ENCODE measurements at regions not wholly inside any gene's neighbourhood (a gene's known extent, or its start where the extent isn't known, plus 50 kb on each side); places are given as distances from the start of the nearest gene placed in this dataset.

DNA sequence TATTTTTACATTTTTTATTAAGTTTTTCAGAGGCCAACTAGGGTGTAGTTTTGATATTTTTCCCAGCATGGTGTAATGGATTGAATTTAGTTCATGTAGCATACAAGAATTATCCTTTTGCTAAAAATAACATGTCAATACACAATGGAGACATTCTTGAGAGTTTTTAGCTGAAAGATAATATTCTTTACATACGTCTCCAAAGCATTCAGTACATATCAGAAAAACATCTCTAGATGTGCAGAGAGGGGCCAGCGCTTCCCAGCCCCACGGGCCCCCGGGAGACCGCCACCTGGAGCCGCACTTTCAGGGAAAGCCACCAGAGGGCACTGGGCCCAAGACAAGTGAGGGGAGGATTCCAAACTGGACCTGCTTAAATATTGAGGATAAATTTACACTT lies 499.4 kb downstream of the GALR1 start:
- no peak for FAIRE-seq
- TF ChIP-seq POLR2A (IDR thresholded peaks at IDR 0.05; ENCODE audit: low read depth, low read length) (no peak), TAF1 (IDR thresholded peaks at IDR 0.05; ENCODE audit: borderline replicate concordance, low read depth, low read length) (no peak), POLR2AphosphoS5 (IDR thresholded peaks at IDR 0.05; ENCODE audit: low read depth, low read length) (no peak)
- DNase-seq (ENCODE audit: insufficient read length): no peak

DNA sequence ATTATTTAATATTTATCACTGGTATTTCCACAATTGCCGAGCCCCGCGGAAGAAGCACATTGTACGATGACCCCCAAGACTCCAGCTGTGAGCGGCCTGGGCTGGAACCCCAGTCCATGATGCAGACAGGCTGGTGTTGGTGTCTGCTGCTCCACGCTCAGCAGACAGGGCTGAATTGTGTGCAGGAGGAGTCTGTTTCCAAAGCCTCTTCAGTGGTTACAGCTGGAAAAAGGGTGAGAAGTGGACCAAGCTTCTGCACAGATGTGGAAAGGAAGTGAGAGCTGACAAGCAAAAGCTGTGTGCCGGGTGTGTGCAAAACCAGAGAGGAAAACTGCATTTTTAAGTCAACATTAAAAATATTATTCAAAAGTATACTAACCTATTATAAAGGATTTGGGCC lies 500.4 kb downstream of the GALR1 start:
- TF ChIP-seq POLR2AphosphoS5 (IDR thresholded peaks at IDR 0.05; ENCODE audit: low read depth, low read length): no peak
- no peak for TF ChIP-seq TAF1 (IDR thresholded peaks at IDR 0.05; ENCODE audit: borderline replicate concordance, low read depth, low read length)
- TF ChIP-seq POLR2A (IDR thresholded peaks at IDR 0.05; ENCODE audit: low read depth, low read length): no peak
- DNase-seq (ENCODE audit: insufficient read length): no peak
- no peak for FAIRE-seq

DNA sequence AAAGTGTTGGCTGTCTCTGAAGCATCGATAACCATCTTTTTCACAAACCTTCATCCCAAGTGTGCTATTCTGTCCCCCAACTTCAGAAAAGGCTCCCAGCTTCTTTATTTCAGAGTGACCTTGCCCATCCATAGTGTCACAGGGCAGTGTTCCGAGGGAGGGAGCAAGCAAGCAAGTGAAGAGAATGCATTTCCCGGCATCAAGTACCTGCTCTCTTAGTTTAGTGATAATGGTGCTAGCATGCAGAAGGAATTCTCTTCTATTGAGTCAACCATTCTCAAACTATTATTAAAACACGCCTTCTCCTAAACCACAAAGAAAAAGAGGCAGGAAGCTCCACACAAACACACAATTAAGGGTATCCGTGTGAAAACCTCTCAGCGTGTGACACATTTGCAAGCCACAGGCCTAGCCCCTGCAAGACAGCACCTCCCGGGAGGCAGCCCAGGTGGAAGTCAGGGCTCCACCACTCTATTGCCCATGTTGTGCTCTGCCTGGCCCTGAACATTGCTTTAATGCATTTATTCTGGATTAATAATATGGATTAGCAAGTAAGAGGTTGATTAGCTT lies 504.9 kb downstream of the GALR1 start:
- FAIRE-seq: no peak
- DNase-seq (ENCODE audit: insufficient read length): no peak

DNA sequence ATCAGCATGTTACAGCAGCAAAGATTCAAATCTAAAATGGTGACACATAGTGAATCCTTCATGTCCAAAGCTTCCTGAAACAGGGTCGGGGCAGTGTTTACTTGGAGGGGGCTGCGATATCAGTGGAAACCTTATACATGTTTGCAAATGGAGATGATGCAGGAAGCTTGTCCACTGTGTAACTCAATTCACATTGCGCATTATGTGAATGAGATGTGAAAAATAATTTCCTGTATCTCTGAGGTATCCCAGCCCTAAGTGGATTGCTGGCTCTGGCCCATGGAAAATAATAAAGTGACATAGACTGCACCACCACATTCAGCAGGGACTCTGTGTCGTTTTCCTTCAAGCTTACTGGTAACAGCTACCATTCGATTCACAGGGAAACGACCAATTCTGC lies 505.5 kb downstream of the GALR1 start:
- FAIRE-seq (no peak), DNase-seq (ENCODE audit: insufficient read length) (no peak)
- TF ChIP-seq POLR2AphosphoS5 (IDR thresholded peaks at IDR 0.05; ENCODE audit: low read depth, low read length) (no peak), TAF1 (IDR thresholded peaks at IDR 0.05; ENCODE audit: borderline replicate concordance, low read depth, low read length) (no peak), POLR2A (IDR thresholded peaks at IDR 0.05; ENCODE audit: low read depth, low read length) (no peak)

More for the DNA sequence above, 504.9 kb downstream of the GALR1 start:
- no peak for TF ChIP-seq POLR2A (IDR thresholded peaks at IDR 0.05; ENCODE audit: low read depth, low read length)
- no peak for TF ChIP-seq TAF1 (IDR thresholded peaks at IDR 0.05; ENCODE audit: borderline replicate concordance, low read depth, low read length)
- no peak for TF ChIP-seq POLR2AphosphoS5 (IDR thresholded peaks at IDR 0.05; ENCODE audit: low read depth, low read length)

DNA sequence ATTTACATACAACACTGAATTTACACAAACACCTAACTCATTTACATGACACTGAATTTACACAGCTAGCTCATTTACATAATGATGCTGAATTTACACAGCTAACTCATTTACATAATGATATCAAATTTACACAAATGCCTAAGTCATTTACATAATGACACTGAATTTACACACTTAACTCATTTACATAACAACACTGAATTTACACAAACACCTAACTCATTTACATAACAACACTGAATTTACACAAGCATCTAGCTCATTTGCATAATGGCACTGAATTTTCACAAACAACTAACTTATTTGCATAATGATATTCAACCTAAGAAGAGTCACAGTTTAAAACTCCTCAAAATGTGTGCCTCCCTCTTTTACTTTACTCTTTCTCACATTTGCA lies 511.7 kb downstream of the GALR1 start:
- no peak for FAIRE-seq
- TF ChIP-seq POLR2AphosphoS5 (IDR thresholded peaks at IDR 0.05; ENCODE audit: low read depth, low read length): no peak
- no peak for TF ChIP-seq POLR2A (IDR thresholded peaks at IDR 0.05; ENCODE audit: low read depth, low read length)
- no peak for TF ChIP-seq TAF1 (IDR thresholded peaks at IDR 0.05; ENCODE audit: borderline replicate concordance, low read depth, low read length)

DNA sequence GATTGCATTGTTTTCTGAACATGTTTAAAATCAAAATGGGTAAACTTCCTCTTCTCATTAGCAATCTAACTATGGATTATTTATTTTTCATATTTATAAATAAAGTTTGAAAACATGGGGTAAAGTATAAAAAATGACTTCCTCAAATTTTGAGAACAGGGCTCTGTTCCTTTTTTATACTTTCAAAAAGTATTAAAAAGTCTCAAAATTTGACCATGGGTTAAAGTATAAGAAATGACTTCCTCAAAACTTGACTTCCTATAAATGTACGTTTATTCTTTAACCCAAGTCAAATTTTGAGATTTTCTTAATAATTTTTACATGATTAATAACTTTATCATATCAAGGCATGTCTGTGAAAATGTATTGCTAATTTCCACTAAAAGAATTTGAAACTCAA lies 512.4 kb downstream of the GALR1 start:
- TF ChIP-seq TAF1 (IDR thresholded peaks at IDR 0.05; ENCODE audit: borderline replicate concordance, low read depth, low read length): no peak
- TF ChIP-seq POLR2AphosphoS5 (IDR thresholded peaks at IDR 0.05; ENCODE audit: low read depth, low read length): no peak
- no peak for TF ChIP-seq POLR2A (IDR thresholded peaks at IDR 0.05; ENCODE audit: low read depth, low read length)
- DNase-seq (ENCODE audit: insufficient read length) (no peak), FAIRE-seq (no peak)

More for the DNA sequence above, 511.7 kb downstream of the GALR1 start:
- DNase-seq (ENCODE audit: insufficient read length): no peak

DNA sequence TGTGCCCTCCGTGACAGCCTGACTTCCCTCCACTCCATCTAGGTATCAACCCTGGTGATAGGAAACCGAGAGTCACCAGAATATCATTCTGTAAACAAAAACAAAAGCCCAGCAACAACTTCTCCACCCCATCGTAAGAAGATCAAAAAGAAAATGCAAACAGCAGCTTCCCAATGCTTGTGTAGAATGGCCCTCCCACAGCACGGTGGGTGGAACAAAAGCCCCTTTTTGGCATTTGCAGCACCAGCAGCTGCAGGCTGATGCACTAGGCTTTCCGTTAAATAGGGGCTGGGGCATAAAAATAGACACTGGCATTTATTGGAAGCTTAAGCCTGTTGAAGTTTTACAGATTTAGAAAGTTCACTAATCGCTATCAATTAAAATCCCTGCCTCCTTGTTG lies 513.0 kb downstream of the GALR1 start:
- DNase-seq (ENCODE audit: insufficient read length): no peak

DNA sequence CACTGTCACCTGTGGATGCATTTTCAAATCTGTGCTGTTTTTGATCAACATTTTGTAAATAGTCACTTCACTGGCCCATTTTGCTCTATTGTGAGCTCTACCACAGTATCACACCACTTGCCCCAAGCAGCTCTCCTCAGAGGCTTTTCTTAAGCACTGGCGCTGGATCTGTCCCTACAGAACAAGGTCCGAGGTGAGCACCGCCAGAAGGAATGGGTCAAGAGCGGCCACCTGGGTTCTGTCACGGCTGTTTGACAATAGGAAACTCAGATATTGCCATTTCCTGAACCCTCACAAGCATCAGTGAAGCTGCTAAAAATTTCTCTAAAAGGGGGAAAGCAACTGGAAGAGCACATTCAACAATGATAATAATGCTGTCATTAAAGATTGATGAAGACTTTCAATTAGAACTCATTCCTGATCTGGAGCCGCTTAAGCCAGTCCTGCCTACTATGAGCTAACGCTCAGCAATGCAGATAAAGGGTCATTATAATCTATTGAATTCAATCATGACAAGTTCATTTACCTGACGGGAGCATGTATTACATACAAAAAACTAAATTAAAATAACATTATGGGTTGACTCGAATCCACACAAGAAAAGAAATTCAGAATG lies 514.0 kb downstream of the GALR1 start:
- FAIRE-seq (no peak), DNase-seq (ENCODE audit: insufficient read length) (no peak)
- no peak for TF ChIP-seq POLR2A (IDR thresholded peaks at IDR 0.05; ENCODE audit: low read depth, low read length)

More for the DNA sequence above, 513.0 kb downstream of the GALR1 start:
- no peak for FAIRE-seq
- TF ChIP-seq POLR2A (IDR thresholded peaks at IDR 0.05; ENCODE audit: low read depth, low read length) (no peak), TAF1 (IDR thresholded peaks at IDR 0.05; ENCODE audit: borderline replicate concordance, low read depth, low read length) (no peak), POLR2AphosphoS5 (IDR thresholded peaks at IDR 0.05; ENCODE audit: low read depth, low read length) (no peak)

DNA sequence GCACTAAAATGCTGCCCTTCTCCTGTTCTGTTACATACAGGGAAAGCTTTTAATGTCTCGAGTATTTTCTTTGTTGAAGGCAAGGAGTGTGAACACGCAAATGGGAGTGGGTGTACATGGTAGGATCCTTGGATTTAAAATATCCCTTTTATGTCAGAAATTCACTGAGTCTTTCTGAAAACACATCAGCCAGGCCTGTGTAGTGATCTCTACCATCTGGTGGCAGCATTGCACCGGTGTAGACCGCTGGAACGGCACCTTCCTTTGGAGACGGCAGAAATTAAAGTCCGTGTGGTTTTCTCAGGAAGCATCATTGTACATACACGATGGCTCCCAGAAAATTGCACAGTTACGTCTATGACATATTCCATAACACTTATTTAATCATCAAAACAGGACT lies 515.8 kb downstream of the GALR1 start:
- no peak for FAIRE-seq
- no peak for DNase-seq (ENCODE audit: insufficient read length)
- TF ChIP-seq POLR2AphosphoS5 (IDR thresholded peaks at IDR 0.05; ENCODE audit: low read depth, low read length): no peak
- TF ChIP-seq POLR2A (IDR thresholded peaks at IDR 0.05; ENCODE audit: low read depth, low read length): no peak
- TF ChIP-seq TAF1 (IDR thresholded peaks at IDR 0.05; ENCODE audit: borderline replicate concordance, low read depth, low read length): no peak

DNA sequence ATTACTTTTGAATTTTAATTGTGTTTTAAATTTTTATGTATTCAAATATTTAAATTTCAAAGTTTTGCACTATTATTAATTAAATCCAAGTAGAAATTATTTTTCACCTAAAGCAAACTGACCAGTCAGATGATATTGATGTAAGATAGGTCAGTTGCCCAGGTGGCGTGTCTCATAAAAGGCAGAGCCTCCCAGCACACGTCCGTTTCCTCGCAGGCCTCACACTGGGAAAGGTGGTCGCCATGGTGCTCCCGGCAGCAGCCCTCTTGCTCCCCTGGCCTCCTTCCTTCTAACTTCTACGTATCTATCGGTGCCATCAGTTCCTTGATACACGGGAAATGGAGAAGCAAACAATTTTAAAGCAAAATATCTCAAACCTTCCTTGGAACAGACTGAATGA lies 516.8 kb downstream of the GALR1 start:
- no peak for DNase-seq (ENCODE audit: insufficient read length)
- no peak for TF ChIP-seq POLR2A (IDR thresholded peaks at IDR 0.05; ENCODE audit: low read depth, low read length)
- no peak for TF ChIP-seq TAF1 (IDR thresholded peaks at IDR 0.05; ENCODE audit: borderline replicate concordance, low read depth, low read length)
- no peak for TF ChIP-seq POLR2AphosphoS5 (IDR thresholded peaks at IDR 0.05; ENCODE audit: low read depth, low read length)
- no peak for FAIRE-seq

DNA sequence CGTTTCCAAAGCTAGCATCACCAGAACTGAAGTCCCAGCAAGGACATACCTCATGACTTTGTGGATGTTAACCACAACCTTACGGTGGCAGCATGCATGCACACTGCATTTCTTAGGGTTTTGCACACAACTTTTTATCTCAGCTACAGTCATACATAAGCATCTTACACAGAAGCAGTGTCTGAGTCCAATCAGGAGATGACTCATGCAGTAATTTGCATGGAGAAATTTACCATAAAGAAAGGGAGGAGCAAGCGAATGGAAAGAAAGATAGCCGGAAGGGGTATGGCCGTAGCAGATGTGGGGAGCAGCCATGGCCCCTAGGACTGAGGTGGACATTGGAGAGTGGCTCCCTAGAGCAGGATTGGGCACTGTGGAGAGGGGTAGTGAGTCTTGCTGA lies 522.5 kb downstream of the GALR1 start:
- FAIRE-seq (no peak), DNase-seq (ENCODE audit: insufficient read length) (no peak)
- TF ChIP-seq POLR2AphosphoS5 (IDR thresholded peaks at IDR 0.05; ENCODE audit: low read depth, low read length) (no peak), POLR2A (IDR thresholded peaks at IDR 0.05; ENCODE audit: low read depth, low read length) (no peak), TAF1 (IDR thresholded peaks at IDR 0.05; ENCODE audit: borderline replicate concordance, low read depth, low read length) (no peak)

DNA sequence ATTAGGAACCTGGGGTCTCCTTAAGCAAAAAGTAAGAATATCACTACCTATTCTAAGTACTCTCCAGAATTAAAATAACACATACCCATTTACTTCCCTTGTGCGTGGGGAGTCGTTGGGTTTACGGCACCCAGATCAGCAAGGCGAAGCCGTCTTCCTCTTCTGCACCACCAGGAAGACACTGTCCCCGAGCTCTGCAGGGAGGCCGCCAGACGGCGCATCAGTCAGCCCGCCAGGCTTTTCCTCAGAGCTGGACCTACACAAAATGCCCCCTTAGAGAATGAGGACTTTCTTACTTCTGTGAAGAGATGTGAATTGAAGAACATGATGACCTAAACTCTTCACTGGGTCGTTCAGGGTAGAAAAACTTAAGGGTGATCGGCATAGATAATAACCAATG lies 526.5 kb downstream of the GALR1 start:
- no peak for TF ChIP-seq POLR2A (IDR thresholded peaks at IDR 0.05; ENCODE audit: low read depth, low read length)
- TF ChIP-seq TAF1 (IDR thresholded peaks at IDR 0.05; ENCODE audit: borderline replicate concordance, low read depth, low read length): no peak
- no peak for TF ChIP-seq POLR2AphosphoS5 (IDR thresholded peaks at IDR 0.05; ENCODE audit: low read depth, low read length)
- FAIRE-seq: no peak
- DNase-seq (ENCODE audit: insufficient read length): no peak

All from GM12892 (cell line).